ENCODE measurements at regions not wholly inside any gene's neighbourhood (a gene's known extent, or its start where the extent isn't known, plus 50 kb on each side); places are given as distances from the start of the nearest gene placed in this dataset.

DNA sequence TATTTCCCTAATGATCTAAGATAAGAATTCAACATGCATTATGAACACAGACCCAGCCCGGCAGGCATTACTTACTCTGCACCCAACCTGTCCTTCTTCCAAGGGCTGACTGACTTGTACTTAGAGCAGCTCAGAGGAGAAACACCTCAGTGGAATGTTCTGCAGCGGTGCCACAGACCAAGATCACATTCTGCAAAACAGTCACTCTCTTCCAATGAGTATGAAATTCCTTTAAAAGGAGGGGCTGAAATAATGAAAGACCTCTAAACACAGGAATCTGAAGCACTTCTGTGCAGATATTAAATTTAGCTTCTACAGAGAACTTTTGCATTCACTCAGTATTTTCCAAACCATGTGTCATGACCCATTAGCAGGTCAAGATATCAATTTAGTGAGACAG is 172.9 kb downstream of the ZDHHC21 start:
- Histone ChIP-seq H3K4me2 (ENCODE audit: low read depth, low read length, poor library complexity, severe bottlenecking) (no peak overlapping the region), H4K20me1 (ENCODE audit: low read depth, low read length) (no peaks in the 10 kb centered on the region), H3K9ac (ENCODE audit: low read length) (no peak overlapping the region), H3K9me2 (replicated peaks; ENCODE audit: insufficient read depth, low read length) (no peaks in the 10 kb centered on the region), H2AFZ (ENCODE audit: low read depth, low read length, severe bottlenecking) (no peak overlapping the region), H3K36me3 (ENCODE audit: low read length) (no peaks in the 10 kb centered on the region), H3K27me3 (ENCODE audit: low read length) (no peaks in the 10 kb centered on the region), H3K27ac (ENCODE audit: low read depth, low read length) (no peak overlapping the region), H3K4me3 (ENCODE audit: insufficient read depth, low read length, poor library complexity, severe bottlenecking) (no peak overlapping the region), H3K9me3 (ENCODE audit: insufficient read depth, low read length) (no peaks in the 10 kb centered on the region), H3K79me2 (ENCODE audit: insufficient read depth, low read length) (no peaks in the 10 kb centered on the region), H3F3A (ENCODE audit: insufficient read depth) (no peaks in the 10 kb centered on the region)
- TF ChIP-seq, protein P1, sequence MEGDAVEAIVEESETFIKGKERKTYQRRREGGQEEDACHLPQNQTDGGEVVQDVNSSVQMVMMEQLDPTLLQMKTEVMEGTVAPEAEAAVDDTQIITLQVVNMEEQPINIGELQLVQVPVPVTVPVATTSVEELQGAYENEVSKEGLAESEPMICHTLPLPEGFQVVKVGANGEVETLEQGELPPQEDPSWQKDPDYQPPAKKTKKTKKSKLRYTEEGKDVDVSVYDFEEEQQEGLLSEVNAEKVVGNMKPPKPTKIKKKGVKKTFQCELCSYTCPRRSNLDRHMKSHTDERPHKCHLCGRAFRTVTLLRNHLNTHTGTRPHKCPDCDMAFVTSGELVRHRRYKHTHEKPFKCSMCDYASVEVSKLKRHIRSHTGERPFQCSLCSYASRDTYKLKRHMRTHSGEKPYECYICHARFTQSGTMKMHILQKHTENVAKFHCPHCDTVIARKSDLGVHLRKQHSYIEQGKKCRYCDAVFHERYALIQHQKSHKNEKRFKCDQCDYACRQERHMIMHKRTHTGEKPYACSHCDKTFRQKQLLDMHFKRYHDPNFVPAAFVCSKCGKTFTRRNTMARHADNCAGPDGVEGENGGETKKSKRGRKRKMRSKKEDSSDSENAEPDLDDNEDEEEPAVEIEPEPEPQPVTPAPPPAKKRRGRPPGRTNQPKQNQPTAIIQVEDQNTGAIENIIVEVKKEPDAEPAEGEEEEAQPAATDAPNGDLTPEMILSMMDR (IDR thresholded peaks at IDR 0.05; ENCODE audit: insufficient read depth, low read length, poor library complexity, severe bottlenecking) = no peak
- TF ChIP-seq EZH2phosphoT487 (conservative IDR thresholded peaks at IDR 0.05; ENCODE audit: low read length) = no peak

DNA sequence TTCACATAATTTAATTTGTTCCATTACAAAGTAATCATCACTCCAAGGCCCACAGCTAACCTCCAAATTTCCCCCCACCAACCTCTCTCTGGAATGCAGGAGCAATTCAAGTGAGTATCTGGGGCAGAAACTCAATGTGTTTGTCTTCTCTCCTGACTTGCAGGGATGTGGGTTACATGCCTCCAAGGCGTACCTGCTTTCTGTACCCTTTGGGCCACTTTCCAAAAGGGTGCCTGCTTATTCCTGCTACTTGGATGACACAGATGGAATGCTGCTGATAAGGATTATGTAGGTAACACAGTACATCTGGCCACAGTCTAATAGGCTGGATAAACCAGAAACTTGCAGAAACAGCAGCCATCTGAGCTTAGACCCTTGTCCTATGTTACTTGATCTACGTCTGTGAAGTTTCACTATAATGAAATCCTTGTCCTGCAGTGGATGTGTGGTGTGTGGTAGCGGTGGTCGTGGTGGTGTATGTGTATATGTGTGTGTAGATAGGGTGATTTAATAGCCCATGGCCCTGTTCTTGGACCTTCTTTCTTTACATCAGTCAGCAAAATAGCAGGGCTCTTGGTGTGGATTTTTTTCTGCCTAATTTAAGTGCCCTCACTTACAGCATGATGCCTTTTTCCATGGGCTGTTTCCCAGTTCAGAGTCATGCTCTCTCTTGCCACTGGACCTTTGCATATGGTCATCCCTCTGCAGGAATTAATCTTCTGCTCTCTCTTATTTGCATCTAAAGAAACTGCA is 175.9 kb downstream of the ZDHHC21 start:
- Histone ChIP-seq H3K9me2 (replicated peaks; ENCODE audit: insufficient read depth, low read length) (no peaks in the 10 kb centered on the region), H3K9me3 (ENCODE audit: insufficient read depth, low read length) (no peaks in the 10 kb centered on the region), H3K27me3 (ENCODE audit: low read length) (no peaks in the 10 kb centered on the region), H2AFZ (ENCODE audit: low read depth, low read length, severe bottlenecking) (no peak overlapping the region), H3K9ac (ENCODE audit: low read length) (no peak overlapping the region), H3K36me3 (ENCODE audit: low read length) (no peaks in the 10 kb centered on the region), H3K79me2 (ENCODE audit: insufficient read depth, low read length) (no peaks in the 10 kb centered on the region), H3K4me2 (ENCODE audit: low read depth, low read length, poor library complexity, severe bottlenecking) (no peak overlapping the region), H3K27ac (ENCODE audit: low read depth, low read length) (no peak overlapping the region), H4K20me1 (ENCODE audit: low read depth, low read length) (no peaks in the 10 kb centered on the region), H3K4me3 (ENCODE audit: insufficient read depth, low read length, poor library complexity, severe bottlenecking) (no peak overlapping the region), H3F3A (ENCODE audit: insufficient read depth) (no peaks in the 10 kb centered on the region)
- no peak for TF ChIP-seq EZH2phosphoT487 (conservative IDR thresholded peaks at IDR 0.05; ENCODE audit: low read length)
- TF ChIP-seq, protein P1 (IDR thresholded peaks at IDR 0.05; ENCODE audit: insufficient read depth, low read length, poor library complexity, severe bottlenecking) = no peak

DNA sequence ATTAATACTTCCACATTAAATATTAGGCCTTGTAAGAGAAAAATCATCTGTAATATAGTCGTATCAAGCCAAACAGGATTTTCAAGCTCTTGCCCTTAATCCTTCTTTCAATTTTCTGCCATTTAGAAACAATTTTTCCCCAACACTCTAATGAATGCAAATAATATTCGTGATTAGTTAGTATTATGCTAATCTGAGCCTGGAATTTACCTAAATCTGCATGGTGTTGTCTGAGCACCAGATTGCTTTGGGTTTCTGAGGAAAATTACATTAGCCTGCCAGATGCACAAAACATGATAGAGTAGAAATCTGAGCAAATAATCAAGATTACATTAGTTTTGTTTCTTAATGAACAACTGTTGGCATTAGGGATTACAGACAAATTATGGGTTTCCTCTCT is 176.6 kb downstream of the ZDHHC21 start:
- Histone ChIP-seq H3K36me3 (ENCODE audit: low read length) (no peaks in the 10 kb centered on the region), H3K27me3 (ENCODE audit: low read length) (no peaks in the 10 kb centered on the region), H4K20me1 (ENCODE audit: low read depth, low read length) (no peaks in the 10 kb centered on the region), H3K9ac (ENCODE audit: low read length) (no peak overlapping the region), H2AFZ (ENCODE audit: low read depth, low read length, severe bottlenecking) (no peak overlapping the region), H3K4me3 (ENCODE audit: insufficient read depth, low read length, poor library complexity, severe bottlenecking) (no peak overlapping the region), H3K9me3 (ENCODE audit: insufficient read depth, low read length) (no peaks in the 10 kb centered on the region), H3K4me2 (ENCODE audit: low read depth, low read length, poor library complexity, severe bottlenecking) (no peak overlapping the region), H3K27ac (ENCODE audit: low read depth, low read length) (no peak overlapping the region), H3K9me2 (replicated peaks; ENCODE audit: insufficient read depth, low read length) (no peaks in the 10 kb centered on the region), H3F3A (ENCODE audit: insufficient read depth) (no peaks in the 10 kb centered on the region), H3K79me2 (ENCODE audit: insufficient read depth, low read length) (no peaks in the 10 kb centered on the region)
- TF ChIP-seq, protein P1 (IDR thresholded peaks at IDR 0.05; ENCODE audit: insufficient read depth, low read length, poor library complexity, severe bottlenecking) = no peak
- no peak for TF ChIP-seq EZH2phosphoT487 (conservative IDR thresholded peaks at IDR 0.05; ENCODE audit: low read length)
